HG03066 (cell line): ENCODE measurements at regions not wholly inside any gene's neighbourhood (a gene's known extent, or its start where the extent isn't known, plus 50 kb on each side); places are given as distances from the start of the nearest gene placed in this dataset.
A peak's percentile ranks its signal among the peaks of the same experiment; 100 is the strongest.

Source experiments
- ATAC-seq: cut with Tn5 transposase; IDR thresholded peaks from one replicate; pipeline ENCODE4 v1.9.1; 2021; ENCODE audit warnings: low read depth; ENCODE audit not compliant: unreplicated experiment

DNA sequence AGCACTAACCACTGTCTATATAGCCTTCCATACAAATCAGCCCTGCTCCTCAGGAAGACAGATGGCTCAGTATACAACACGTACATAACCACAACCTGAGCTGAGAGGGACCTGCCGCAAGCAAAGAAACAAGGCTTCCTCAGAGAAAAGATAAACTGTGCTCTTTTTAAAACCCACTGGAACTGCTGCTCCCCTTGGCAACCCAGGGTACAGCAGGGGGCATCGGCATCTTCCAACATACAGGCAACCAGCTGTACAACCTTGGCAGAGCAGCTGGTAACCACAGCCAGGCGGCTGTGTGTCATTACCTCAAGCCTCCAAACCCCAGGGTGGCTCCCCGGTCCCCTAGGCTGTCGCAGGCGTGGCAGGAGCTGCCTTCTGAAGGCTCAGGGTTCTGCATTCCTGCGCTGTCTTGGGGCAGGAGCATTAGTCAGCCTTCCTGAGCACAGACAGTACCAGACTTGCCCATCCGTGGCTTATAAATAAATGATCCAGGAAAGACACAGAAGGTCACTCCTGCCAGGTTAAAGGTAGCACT, 249.5 kb downstream of the ADGRG6 start:
- no peak for ATAC-seq

GRCh38 chr6:142558786-142559185, 257.0 kb downstream of the ADGRG6 start:
- ATAC-seq, result no peak

- ATAC-seq, result no peak
Measured at GRCh38 chr6:142561511-142562265, 259.9 kb downstream of the ADGRG6 start.

DNA sequence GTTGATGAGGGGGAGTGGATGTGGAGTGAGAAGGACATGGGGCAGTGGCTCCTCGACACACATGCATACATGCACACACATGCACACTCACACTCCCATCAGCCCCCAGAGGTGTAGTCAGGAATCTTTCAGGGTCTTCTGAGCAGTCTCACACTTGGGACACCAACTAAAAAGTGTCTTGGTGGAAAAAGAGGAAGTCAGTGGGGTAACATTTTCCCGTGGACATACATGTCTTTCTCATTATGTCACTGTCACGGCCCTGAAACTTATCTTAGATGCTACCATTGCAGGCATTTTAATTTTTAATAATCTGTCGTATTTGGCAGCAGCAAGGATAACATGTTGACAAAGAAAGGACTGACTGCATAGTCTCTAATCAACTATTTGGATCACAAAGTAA, 261.1 kb downstream of the ADGRG6 start:
- ATAC-seq, result no peak

GRCh38 chr6:142566628-142567396, 265.0 kb downstream of the ADGRG6 start:
- peak; percentile 71 for ATAC-seq

GRCh38 chr6:142567461-142567860, 265.7 kb downstream of the ADGRG6 start:
- no peak for ATAC-seq

- no peak for ATAC-seq
Measured at GRCh38 chr6:142568857-142569597, 267.2 kb downstream of the ADGRG6 start.

DNA sequence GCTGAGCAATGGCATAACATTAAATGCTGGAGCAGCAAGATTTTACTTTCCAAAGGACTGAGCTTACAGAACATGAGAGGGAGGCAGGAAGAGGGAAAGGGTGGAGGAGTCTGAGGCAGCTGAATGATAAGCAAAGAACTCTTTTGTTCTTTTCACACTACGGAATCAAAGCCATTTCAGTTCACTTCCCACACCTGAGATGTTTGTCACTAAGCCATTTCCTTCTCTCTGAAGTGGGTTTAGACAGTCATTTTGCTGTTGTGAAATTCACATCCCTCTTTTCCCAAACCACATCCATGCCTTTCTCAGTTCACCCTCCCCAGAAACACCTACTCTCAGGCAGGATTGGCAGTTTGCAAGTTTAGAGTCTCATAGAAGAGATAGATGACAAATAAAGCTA, 267.9 kb downstream of the ADGRG6 start:
- no peak for ATAC-seq

DNA sequence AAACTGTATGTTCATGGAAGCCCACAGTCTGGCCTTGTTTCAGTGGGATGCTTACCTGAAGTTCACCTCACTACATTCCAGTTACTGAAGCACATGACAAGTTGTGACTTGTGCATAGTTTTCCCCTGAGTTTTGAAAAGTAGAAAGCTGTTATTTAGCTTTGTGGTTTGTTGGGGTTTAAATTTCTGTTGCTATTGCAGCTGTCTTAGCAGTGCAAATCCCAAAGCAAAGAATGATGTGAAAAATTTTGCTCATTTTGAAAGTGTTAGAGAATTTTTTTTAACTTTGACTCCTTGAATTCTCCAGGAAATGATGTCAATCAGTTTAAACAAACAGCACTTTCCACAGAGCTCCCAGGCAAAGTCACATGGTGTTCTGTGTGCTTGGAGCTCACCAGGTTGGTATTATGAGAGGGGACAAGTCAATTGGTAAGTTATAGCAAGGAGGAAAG, 268.4 kb downstream of the ADGRG6 start:
- no peak for ATAC-seq

DNA sequence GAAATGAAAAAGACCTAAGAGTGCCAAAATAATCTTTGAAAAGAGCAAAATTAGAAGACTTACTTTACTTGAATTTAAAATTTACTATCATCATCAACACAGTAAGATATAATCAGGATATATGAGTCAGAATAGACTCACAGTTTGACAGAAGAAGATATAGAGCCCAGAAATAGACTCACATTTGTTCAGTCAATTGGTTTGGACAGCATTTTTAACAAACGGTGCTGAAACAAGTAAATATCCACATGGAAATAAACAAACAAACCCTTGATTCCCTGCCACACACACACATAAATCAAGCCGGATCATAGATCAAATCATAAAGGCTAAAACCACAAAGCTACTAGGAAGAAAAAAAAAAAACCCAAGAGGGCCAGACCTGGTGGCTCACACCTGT, 291.1 kb downstream of the ADGRG6 start:
- ATAC-seq, result no peak

DNA sequence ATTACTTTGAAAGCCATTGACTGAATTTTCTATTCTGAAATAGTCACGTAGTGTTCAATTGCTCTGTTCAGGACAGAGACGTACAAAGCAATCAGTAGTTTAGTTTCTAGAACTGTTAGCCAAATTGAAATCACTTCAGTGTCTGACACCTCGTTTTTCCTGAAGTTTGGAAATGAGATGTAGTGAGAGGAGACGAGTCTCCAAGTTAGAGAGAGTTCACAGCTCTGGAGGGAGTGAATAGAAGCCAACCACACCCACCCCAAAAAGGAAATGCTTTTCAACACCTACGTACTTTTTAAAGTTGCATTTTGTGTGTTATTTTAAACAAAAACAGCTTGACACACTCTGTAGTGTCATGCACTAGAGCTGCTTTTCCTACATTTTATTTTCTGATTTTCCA, 296.0 kb downstream of the ADGRG6 start:
- no peak for ATAC-seq

- no peak for ATAC-seq
Measured at GRCh38 chr6:142601427-142601826, 299.6 kb downstream of the ADGRG6 start.

DNA sequence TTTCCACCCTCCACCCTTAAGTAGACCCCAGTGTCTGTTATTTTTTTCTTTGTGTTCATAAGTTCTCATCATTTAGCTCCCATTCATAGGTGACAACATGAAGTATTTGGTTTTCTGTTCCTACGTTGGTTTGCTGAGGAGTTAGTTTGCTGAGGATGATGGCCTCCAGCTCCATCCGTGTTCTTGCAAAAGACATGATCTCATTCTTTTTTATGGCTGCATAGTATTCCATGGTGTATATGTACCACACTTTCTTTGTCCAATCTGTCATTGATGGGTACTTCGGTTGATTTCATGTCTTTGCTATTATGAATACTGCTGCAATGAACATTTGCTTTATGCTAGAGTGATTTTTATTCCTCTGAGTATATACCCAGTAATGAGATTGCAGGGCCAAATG, 301.2 kb downstream of the ADGRG6 start:
- no peak for ATAC-seq

GRCh38 chr6:142605922-142606485, 304.2 kb downstream of the ADGRG6 start:
- no peak for ATAC-seq

GRCh38 chr6:142612956-142613355, 311.1 kb downstream of the ADGRG6 start:
- ATAC-seq, result no peak

DNA sequence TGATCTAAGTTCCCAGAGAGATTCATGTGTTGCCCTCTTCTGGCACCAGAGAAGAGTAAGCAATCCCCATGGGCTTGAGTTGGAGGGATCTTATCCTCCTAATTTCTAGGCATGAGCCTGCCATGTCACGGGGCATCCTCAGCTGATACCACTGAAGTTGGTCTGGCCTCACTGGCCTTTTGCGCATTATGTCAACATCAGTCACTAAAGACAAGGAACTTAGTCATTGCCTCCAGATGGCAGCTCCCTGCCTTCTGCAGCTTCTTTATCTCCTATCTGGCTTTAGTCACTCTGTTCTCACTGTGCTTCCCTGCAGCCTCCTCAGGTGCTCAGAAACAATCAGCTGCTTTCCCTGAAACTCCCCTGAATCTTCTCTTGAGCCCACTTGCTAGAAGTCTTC, 312.2 kb downstream of the ADGRG6 start:
- no peak for ATAC-seq

- ATAC-seq, result no peak
Measured at GRCh38 chr6:142617158-142617557, 315.4 kb downstream of the ADGRG6 start.

DNA sequence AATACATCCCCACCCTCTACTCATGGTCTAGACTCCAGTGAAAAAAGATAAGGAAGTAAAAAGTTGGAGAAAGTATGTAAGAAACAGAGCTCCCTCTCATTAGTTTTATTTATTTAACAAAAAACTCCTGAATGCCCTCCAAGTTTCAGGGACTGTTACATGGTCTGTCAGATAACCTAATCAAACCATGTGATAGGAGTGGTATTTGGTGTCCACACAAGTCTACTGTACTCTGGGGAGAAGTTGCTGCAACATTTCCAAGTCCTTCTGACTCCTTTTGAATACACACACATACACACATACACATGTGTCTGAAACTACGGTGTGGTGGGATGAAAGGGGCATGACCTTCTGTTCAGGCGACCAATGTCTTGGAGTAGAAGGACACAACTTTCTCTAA, 320.0 kb downstream of the ADGRG6 start:
- no peak for ATAC-seq

DNA sequence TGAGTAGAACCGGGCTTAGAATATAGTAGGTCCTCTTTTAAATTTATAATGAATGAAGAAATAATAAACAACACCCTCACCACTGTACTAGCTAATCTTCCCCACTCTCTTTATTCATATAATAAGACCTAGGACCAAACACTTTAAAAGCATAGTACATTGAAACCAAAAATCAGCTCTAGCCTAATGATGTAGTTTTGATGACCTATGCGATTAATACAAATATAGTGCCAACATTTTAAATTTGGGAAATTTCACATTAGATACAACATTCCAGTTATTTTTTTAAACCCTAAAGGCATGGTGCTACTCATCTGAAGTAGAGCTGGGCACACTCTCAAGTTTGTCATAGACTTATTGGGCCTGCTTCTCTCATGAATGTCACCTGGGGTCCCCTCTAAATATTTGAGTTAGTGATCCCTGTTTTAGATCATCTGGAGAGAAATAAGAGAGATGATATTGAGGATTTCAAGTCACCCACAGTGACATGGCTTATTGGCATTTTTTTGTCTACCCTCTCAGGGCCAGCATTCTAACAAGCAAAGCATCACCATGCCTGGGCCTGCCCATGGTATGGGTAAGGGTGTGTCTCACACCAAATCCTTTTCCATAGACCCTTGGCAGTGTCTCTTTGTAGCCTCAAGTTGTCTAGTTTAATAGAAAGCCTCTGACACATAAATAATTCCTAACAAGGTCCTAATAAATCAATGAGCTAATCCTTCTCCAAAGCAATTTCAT, 319.8 kb downstream of the HIVEP2 start:
- no peak for ATAC-seq

DNA sequence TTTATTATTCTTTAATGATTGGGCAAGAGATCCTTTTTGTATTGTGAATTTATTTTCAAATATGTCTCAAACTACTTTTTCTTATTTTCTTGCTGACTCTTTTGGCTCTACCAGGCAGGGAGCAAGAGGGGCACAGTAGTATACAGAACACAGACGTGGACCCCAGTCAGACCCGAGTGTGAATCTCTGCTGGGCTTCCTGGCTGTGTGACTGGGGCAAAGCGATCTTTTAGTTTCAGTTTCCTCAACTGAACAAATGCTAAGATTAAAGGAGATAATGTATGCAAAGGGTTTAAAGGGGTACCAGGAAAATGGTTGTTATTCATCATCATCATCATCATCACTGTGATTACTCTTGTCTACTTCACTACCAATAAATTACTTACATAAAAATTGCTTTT, 317.5 kb downstream of the HIVEP2 start:
- no peak for ATAC-seq
